A549 (cell line): ENCODE measurements at regions not wholly inside any gene's neighbourhood (a gene's known extent, or its start where the extent isn't known, plus 50 kb on each side); places are given as distances from the start of the nearest gene placed in this dataset.

Experiments used
- ATAC-seq, 2 experiments: fragments of 200-7000 bp in 1 of 2; fragments of >200 bp in 1 of 2; cut with Nextera tagmentation in 1 of 2; cut with Tn5 transposase in 1 of 2; 3 replicates each; pipeline versions ENCODE4 v1.8.0 to v1.9.1; 2018 to 2020; ENCODE audit warnings: mild to moderate bottlenecking in 1 of 2, moderate library complexity in 1 of 2
- CTCF ChIA-PET: fragments of 300-600 bp; sonication (Branson Sonifier 250); formaldehyde crosslinking; extraction: SDS; loops from one replicate; lab custom pipeline; 2021; ENCODE audit warnings: antibody characterized with exemption, inconsistent platforms; lab: Yijun Ruan, JAX
- POLR2A ChIA-PET: fragments of 350-600 bp; formaldehyde crosslinking; extraction: SDS; loops from one replicate; lab custom pipeline; 2021; ENCODE audit warnings: antibody characterized with exemption, inconsistent platforms; lab: Yijun Ruan, JAX
- DNase-seq, 2 experiments: peaks; one replicate each; pipeline versions ENCODE4 v3.0.0 to v3.0.0-alpha.2; 2011 to 2016; ENCODE audit warnings: low read depth in 1 of 2, low spot score in 1 of 2
- FAIRE-seq: peaks from 2 replicates; lab custom pipeline; 2011; peaks lifted over from hg19 to GRCh38; lab: Jason Lieb, UNC
- H3K27ac ChIP-seq, 2 experiments: fragments of >200 bp; sonication (Bioruptor Twin); formaldehyde crosslinking; 3 replicates each; pipeline ENCODE4 v1.5.1; 2016 to 2017
- H3K4me1 ChIP-seq: fragments of >200 bp; sonication (Bioruptor Twin); formaldehyde crosslinking; 3 replicates; pipeline ENCODE4 v1.6.1; 2016
- H3K4me2 ChIP-seq: fragments of >200 bp; sonication (Bioruptor Twin); formaldehyde crosslinking; 3 replicates; pipeline ENCODE4 v1.6.1; 2016
- H3K4me3 ChIP-seq: fragments of >200 bp; sonication (Bioruptor Twin); formaldehyde crosslinking; 3 replicates; pipeline ENCODE4 v1.5.1; 2016
- H3K9me3 ChIP-seq: fragments of >200 bp; sonication (Bioruptor Twin); formaldehyde crosslinking; 3 replicates; pipeline ENCODE4 v1.6.1; 2016
- BCL3 ChIP-seq: fragments of >200 bp; sonication (Bioruptor Twin); formaldehyde crosslinking; IDR thresholded peaks from 3 replicates; pipeline ENCODE4 v1.6.1; 2016
- CEBPB ChIP-seq, 2 experiments: fragments of >200 bp in 1 of 2; sonication (Bioruptor Twin) in 1 of 2; formaldehyde crosslinking in 1 of 2; IDR thresholded peaks; 2 replicates each; pipeline ENCODE4 v1.6.1; 2012 to 2016
- CHD4 ChIP-seq: fragments of 200-600 bp; sonication (generic); IDR thresholded peaks from 2 replicates; pipeline ENCODE4 v1.6.1; 2016; ENCODE audit warnings: antibody characterized with exemption, mild to moderate bottlenecking, borderline replicate concordance
- EHF ChIP-seq: fragments of 250-450 bp; sonication (Bioruptor Pico); IDR thresholded peaks from 2 replicates; pipeline ENCODE4 v1.5.0; 2020; ENCODE audit warnings: mild to moderate bottlenecking
- EP300 ChIP-seq, 2 experiments: fragments of >200 bp; sonication (Bioruptor Twin); formaldehyde crosslinking; IDR thresholded peaks; 2 replicates in 1 of 2; 3 replicates in 1 of 2; pipeline ENCODE4 v1.6.1; 2016 to 2017
- ESRRA ChIP-seq: fragments of 150-350 bp; IDR thresholded peaks from 2 replicates; pipeline ENCODE4 v1.6.1; 2014; ENCODE audit warnings: mild to moderate bottlenecking, low read length, borderline replicate concordance
- FOXS1 ChIP-seq: fragments of 250-450 bp; sonication (Bioruptor Pico); IDR thresholded peaks from 2 replicates; pipeline ENCODE4 v1.5.0; 2020; ENCODE audit warnings: mild to moderate bottlenecking, moderate library complexity
- GATA3 ChIP-seq: IDR thresholded peaks from 2 replicates; pipeline ENCODE4 v1.6.1; 2012; ENCODE audit warnings: borderline replicate concordance
- HDAC2 ChIP-seq: fragments of 200-600 bp; sonication (generic); IDR thresholded peaks from 2 replicates; pipeline ENCODE4 v1.6.1; 2016
- HOXB13 ChIP-seq: fragments of 250-450 bp; sonication (Bioruptor Pico); IDR thresholded peaks from 2 replicates; pipeline ENCODE4 v1.5.0; 2020; ENCODE audit warnings: low read depth, mild to moderate bottlenecking, moderate library complexity
- JUN ChIP-seq, 2 experiments: fragments of >200 bp; sonication (Bioruptor Twin); formaldehyde crosslinking; IDR thresholded peaks; 2 replicates in 1 of 2; 3 replicates in 1 of 2; pipeline ENCODE4 v1.6.1; 2016 to 2017
- JUNB ChIP-seq: fragments of >200 bp; sonication (Bioruptor Twin); formaldehyde crosslinking; IDR thresholded peaks from 2 replicates; pipeline ENCODE4 v1.6.1; 2016
- KDM1A ChIP-seq: fragments of 200-600 bp; sonication (generic); IDR thresholded peaks from 2 replicates; pipeline ENCODE4 v1.6.1; 2016; ENCODE audit warnings: low read depth, mild to moderate bottlenecking
- KDM5A ChIP-seq: fragments of 200-600 bp; sonication (generic); IDR thresholded peaks from 2 replicates; pipeline ENCODE4 v1.6.1; 2016; ENCODE audit warnings: antibody characterized with exemption, mild to moderate bottlenecking
- MAX ChIP-seq: IDR thresholded peaks from 2 replicates; pipeline ENCODE4 v1.6.1; 2012
- MAZ ChIP-seq: fragments of 150-350 bp; IDR thresholded peaks from 2 replicates; pipeline ENCODE4 v1.6.1; 2014; ENCODE audit warnings: antibody characterized with exemption, low read depth, low read length, borderline replicate concordance
- NPAS2 ChIP-seq: fragments of 250-450 bp; sonication (Bioruptor Pico); IDR thresholded peaks from 2 replicates; pipeline ENCODE4 v1.8.0; 2022; ENCODE audit warnings: mild to moderate bottlenecking, moderate library complexity, borderline replicate concordance
- NR3C1 ChIP-seq: fragments of >200 bp; sonication (Bioruptor Twin); formaldehyde crosslinking; IDR thresholded peaks from 3 replicates; pipeline ENCODE4 v1.6.1; 2017
- PHF8 ChIP-seq: fragments of 200-600 bp; sonication (generic); IDR thresholded peaks from 2 replicates; pipeline ENCODE4 v1.6.1; 2016; ENCODE audit warnings: low read depth, mild to moderate bottlenecking, antibody characterized with exemption, moderate library complexity, borderline replicate concordance
- POLR2A ChIP-seq: IDR thresholded peaks from 2 replicates; pipeline ENCODE4 v1.6.1; 2012; ENCODE audit warnings: mild to moderate bottlenecking, low read length
- RAD21 ChIP-seq, 2 experiments: fragments of >200 bp in 1 of 2; sonication (Bioruptor Twin) in 1 of 2; formaldehyde crosslinking in 1 of 2; IDR thresholded peaks in 1 of 2; conservative IDR thresholded peaks in 1 of 2; 2 replicates in 1 of 2; 3 replicates in 1 of 2; pipeline ENCODE4 v1.6.1; 2012 to 2018; ENCODE audit warnings: inconsistent platforms in 1 of 2
- RCOR1 ChIP-seq: fragments of 150-350 bp; IDR thresholded peaks from 2 replicates; pipeline ENCODE4 v1.6.1; 2014; ENCODE audit warnings: antibody characterized with exemption, low read length, low read depth
- RFX5 ChIP-seq: fragments of 450-650 bp; IDR thresholded peaks from 2 replicates; pipeline ENCODE4 v1.7.1; 2014; ENCODE audit warnings: antibody characterized with exemption, mild to moderate bottlenecking, moderate library complexity
- RNF2 ChIP-seq: fragments of 200-600 bp; sonication (generic); IDR thresholded peaks from 2 replicates; pipeline ENCODE4 v1.6.1; 2016; ENCODE audit warnings: low read depth, mild to moderate bottlenecking, antibody characterized with exemption, moderate library complexity, borderline replicate concordance
- SMC3 ChIP-seq: fragments of >200 bp; sonication (Bioruptor Twin); formaldehyde crosslinking; IDR thresholded peaks from 3 replicates; pipeline ENCODE4 v1.6.1; 2018; ENCODE audit warnings: inconsistent platforms
- USF2 ChIP-seq: fragments of 450-650 bp; IDR thresholded peaks from 2 replicates; pipeline ENCODE4 v1.6.1; 2014; ENCODE audit warnings: antibody characterized with exemption
- ZC3H11A ChIP-seq: fragments of 450-650 bp; IDR thresholded peaks from 2 replicates; pipeline ENCODE4 v1.6.1; 2014; ENCODE audit warnings: antibody characterized with exemption, mild to moderate bottlenecking
- ZNF302 ChIP-seq: fragments of 250-450 bp; sonication (Bioruptor Pico); IDR thresholded peaks from 2 replicates; pipeline ENCODE4 v1.9.0; 2021; ENCODE audit warnings: inconsistent platforms, mild to moderate bottlenecking, moderate library complexity
- WGBS: methylation state at CpG from one replicate; pipeline ENCODE4 v1.1.6; 2017; ENCODE audit errors: missing lambda C conversion rate; 5-methylcytosine and 5-hydroxymethylcytosine counted together

- ChIA-PET POLR2A (no interaction called here), CTCF (interaction anchor here (0.9 kb wide), 1 partner anchor 19 kb away, joined by 3 read pairs; no protein-coding TSS in a partner anchor)
- TF ChIP-seq EHF (CRISPR knock-in tag) (no peak), KDM1A (no peak), ZNF302 (CRISPR knock-in tag) (no peak), RFX5 (no peak), POLR2A (no peak), JUN (IDR thresholded peaks at IDR 0.05) (no peak), CEBPB (IDR thresholded peaks at IDR 0.05) (no peak), NPAS2 (CRISPR knock-in tag) (no peak)
- WGBS: 62% methylated on average over 3 of the region's 3 CpGs
- ATAC-seq: no peak
- no peak for DNase-seq
- Histone ChIP-seq H3K9me3 (peaks cover 9% of the 10 kb centered on the region), H3K4me1 (no peaks in the 10 kb centered on the region), H3K4me3 (no peak overlapping the region), H3K27ac (no peak overlapping the region), H3K4me2 (no peak overlapping the region)
- FAIRE-seq: no peak
Observed at GRCh38 chr2:216571178-216571908, 61.9 kb upstream of the IGFBP2 start.

GRCh38 chr2:216571909-216572513, 61.2 kb upstream of the IGFBP2 start:
- Histone ChIP-seq H3K4me2 (no peak overlapping the region), H3K4me3 (no peak overlapping the region), H3K4me1 (no peaks in the 10 kb centered on the region), H3K9me3 (peaks cover 9% of the 10 kb centered on the region), H3K27ac (no peak overlapping the region)
- 34% methylated on average over 4 of the region's 4 CpGs for WGBS
- TF ChIP-seq JUN (IDR thresholded peaks at IDR 0.05): no peak
- no peak for TF ChIP-seq JUNB
- no peak for TF ChIP-seq MAX
- no peak for TF ChIP-seq CHD4
- no peak for TF ChIP-seq POLR2A
- no peak for TF ChIP-seq HDAC2
- no peak for TF ChIP-seq GATA3
- no peak for TF ChIP-seq KDM5A
- TF ChIP-seq ESRRA: no peak
- CTCF ChIA-PET: no interaction called here
- no peak for DNase-seq
- ATAC-seq: no peak
- POLR2A ChIA-PET: no interaction called here
- no peak for FAIRE-seq

- CTCF ChIA-PET: interaction anchor here (2.1 kb wide), 1 partner anchor 93 kb away, joined by 5 read pairs; no protein-coding TSS in a partner anchor
- 62% methylated on average over 12 of the region's 12 CpGs for WGBS
- Histone ChIP-seq H3K4me2 (no peak overlapping the region), H3K9me3 (peaks cover 9% of the 10 kb centered on the region), H3K4me1 (0 out of 3 replicates have a peak, but pooled peaks cover 3% of the 10 kb centered on the region), H3K4me3 (no peak overlapping the region), H3K27ac (no peak overlapping the region)
- ATAC-seq: no peak
- POLR2A ChIA-PET: interaction anchor here (0.7 kb wide), 1 partner anchor 11 kb away, joined by 4 read pairs; no protein-coding TSS in a partner anchor
- TF ChIP-seq JUNB (no peak), ZC3H11A (no peak)
- no peak for DNase-seq
- no peak for FAIRE-seq
Observed at GRCh38 chr2:216572582-216573578, 60.3 kb upstream of the IGFBP2 start.

GRCh38 chr2:216574046-216574445, 59.2 kb upstream of the IGFBP2 start:
- peaks cover 9% of the 10 kb centered on the region for H3K9me3 ChIP-seq
- no peak for ATAC-seq
- ChIA-PET CTCF (interaction anchor here (0.7 to 2.1 kb wide), 2 partner anchors 14 to 92 kb away, joined by 3 to 5 read pairs; no protein-coding TSS in a partner anchor), POLR2A (no interaction called here)
- no peak for DNase-seq
- H3K4me3 ChIP-seq: no peak overlapping the region
- no peak overlapping the region for H3K4me2 ChIP-seq
- 0 out of 3 replicates have a peak, but pooled peaks cover 3% of the 10 kb centered on the region for H3K4me1 ChIP-seq
- 25% methylated on average over 2 of the region's 2 CpGs for WGBS
- no peak for FAIRE-seq
- no peak overlapping the region for H3K27ac ChIP-seq
- no peak for TF ChIP-seq RAD21 (conservative IDR thresholded peaks at IDR 0.05 in 1 of 2, IDR thresholded peaks at IDR 0.05 in 1 of 2)
- TF ChIP-seq USF2: no peak
- no peak for TF ChIP-seq RNF2
- no peak for TF ChIP-seq POLR2A
- no peak for TF ChIP-seq RCOR1
- TF ChIP-seq BCL3: no peak
- TF ChIP-seq FOXS1 (CRISPR knock-in tag): no peak
- TF ChIP-seq MAZ: no peak
- no peak for TF ChIP-seq HOXB13 (CRISPR knock-in tag)
- no peak for TF ChIP-seq PHF8
- TF ChIP-seq NR3C1: no peak
- no peak for TF ChIP-seq SMC3
- TF ChIP-seq EP300 (IDR thresholded peaks at IDR 0.05): no peak
